GM12878 (cell line): ENCODE measurements at regions not wholly inside any gene's neighbourhood (a gene's known extent, or its start where the extent isn't known, plus 50 kb on each side); places are given as distances from the start of the nearest gene placed in this dataset.

Experiments used
- ATAC-seq: fragments of 200-7000 bp; cut with Tn5 transposase; 3 replicates; pipeline ENCODE4 v1.9.1; 2020; ENCODE audit warnings: mild to moderate bottlenecking, moderate library complexity
- BruUV-seq: library from RNA; stranded (reverse); fragments of 400-500 nt; replicated peaks from 2 replicates; lab custom pipeline; 2021; lab: Mats Ljungman, UMichigan
- CTCF ChIA-PET: fragments of 300-600 bp; sonication (Branson Sonifier 250); formaldehyde crosslinking; extraction: SDS; loops from one replicate; lab custom pipeline; 2021; ENCODE audit warnings: inconsistent platforms; lab: Yijun Ruan, JAX
- POLR2A ChIA-PET: fragments of 350-600 bp; formaldehyde crosslinking; extraction: SDS; loops from one replicate; lab custom pipeline; 2021; ENCODE audit warnings: inconsistent platforms; lab: Charles Lee
- RAD21 ChIA-PET: fragments of 300-600 bp; sonication (Branson Sonifier 250); formaldehyde crosslinking; loops from one replicate; lab custom pipeline; 2023; ENCODE audit warnings: antibody characterized with exemption; ENCODE audit not compliant: unreplicated experiment; lab: Charles Lee
- SMC1A ChIA-PET: fragments of 300-600 bp; sonication (Branson Sonifier 250); formaldehyde crosslinking; loops from one replicate; lab custom pipeline; 2023; ENCODE audit not compliant: unreplicated experiment, uncharacterized antibody; lab: Charles Lee
- DNase-seq: peaks from one replicate; pipeline ENCODE4 v3.0.0-alpha.2; 2011; ENCODE audit warnings: low read depth, low spot score
- FAIRE-seq: peaks from 3 replicates; lab custom pipeline; 2011; peaks lifted over from hg19 to GRCh38; lab: Jason Lieb, UNC
- H2AFZ ChIP-seq: 2 replicates; pipeline ENCODE4 v1.6.0; 2011; ENCODE audit warnings: low read depth, low read length, control low read depth; ENCODE audit not compliant: control insufficient read depth
- H3K27ac ChIP-seq: 2 replicates; pipeline ENCODE4 v1.5.1; 2011; ENCODE audit warnings: control low read depth; ENCODE audit not compliant: control insufficient read depth, insufficient read depth
- H3K27me3 ChIP-seq, 2 experiments: replicated peaks in 1 of 2; 2 replicates each; pipeline versions ENCODE4 v1.6.0 to v1.6.1; 2011; ENCODE audit warnings: low read length in 1 of 2; ENCODE audit not compliant: control insufficient read depth in 2 of 2, insufficient read depth in 2 of 2
- H3K36me3 ChIP-seq, 2 experiments: 2 replicates each; pipeline ENCODE4 v1.5.1; 2011; ENCODE audit warnings: low read length in 1 of 2; ENCODE audit not compliant: control insufficient read depth in 2 of 2, insufficient read depth in 2 of 2
- H3K4me1 ChIP-seq: 2 replicates; pipeline ENCODE4 v1.6.1; 2011; ENCODE audit warnings: mild to moderate bottlenecking, low read length, moderate library complexity, mixed read lengths; ENCODE audit not compliant: control insufficient read depth, insufficient read depth
- H3K4me2 ChIP-seq: 2 replicates; pipeline ENCODE4 v1.6.0; 2011; ENCODE audit warnings: control low read depth; ENCODE audit not compliant: control insufficient read depth, insufficient read depth
- H3K4me3 ChIP-seq: fragments of 200-600 bp; sonication (generic); 2 replicates; pipeline ENCODE4 v1.5.1; 2016
- H3K79me2 ChIP-seq: 2 replicates; pipeline ENCODE4 v1.6.0; 2011; ENCODE audit warnings: low read length; ENCODE audit not compliant: control insufficient read depth, insufficient read depth
- H3K9ac ChIP-seq: 2 replicates; pipeline ENCODE4 v1.8.0; 2011; ENCODE audit warnings: low read length, control low read depth, mixed read lengths; ENCODE audit not compliant: control insufficient read depth, insufficient read depth
- H3K9me3 ChIP-seq: replicated peaks from 3 replicates; pipeline ENCODE4 v1.5.1; 2011; ENCODE audit warnings: mild to moderate bottlenecking, low read length; ENCODE audit not compliant: control insufficient read depth, insufficient read depth
- H4K20me1 ChIP-seq: 2 replicates; pipeline ENCODE4 v1.6.0; 2011; ENCODE audit not compliant: control insufficient read depth, insufficient read depth
- BCLAF1 ChIP-seq: fragments of 450-650 bp; IDR thresholded peaks from 2 replicates; pipeline ENCODE4 v1.6.1; 2017; ENCODE audit warnings: antibody characterized with exemption, mild to moderate bottlenecking, moderate library complexity
- BHLHE40 ChIP-seq, 2 experiments: fragments of 450-650 bp in 1 of 2; IDR thresholded peaks; 2 replicates each; pipeline ENCODE4 v1.6.1; 2011 to 2017; ENCODE audit warnings: low read depth in 2 of 2, borderline replicate concordance in 1 of 2, improper control_type of control experiment in 1 of 2, low read length in 1 of 2, mild to moderate bottlenecking in 1 of 2
- E2F8 ChIP-seq: fragments of 450-650 bp; IDR thresholded peaks from 2 replicates; pipeline ENCODE4 v1.6.1; 2018; ENCODE audit warnings: mild to moderate bottlenecking, low read depth, moderate library complexity; ENCODE audit not compliant: partially characterized antibody
- EP300 ChIP-seq, 2 experiments: fragments of 150-350 bp in 1 of 2; IDR thresholded peaks; 2 replicates each; pipeline ENCODE4 v1.6.1; 2011 to 2012; ENCODE audit warnings: low read depth in 2 of 2, low read length in 2 of 2, borderline replicate concordance in 1 of 2, improper control_type of control experiment in 1 of 2, inconsistent platforms in 1 of 2; ENCODE audit not compliant: control insufficient read depth in 1 of 2
- FOS ChIP-seq: IDR thresholded peaks from 3 replicates; pipeline ENCODE4 v1.6.1; 2011; ENCODE audit warnings: borderline replicate concordance; ENCODE audit not compliant: insufficient read length; ENCODE audit errors: extremely low read depth
- HDGF ChIP-seq: fragments of 450-650 bp; IDR thresholded peaks from 2 replicates; pipeline ENCODE4 v1.6.1; 2016; ENCODE audit warnings: antibody characterized with exemption
- MAX ChIP-seq: IDR thresholded peaks from 2 replicates; pipeline ENCODE4 v1.6.1; 2012; ENCODE audit warnings: low read depth, low read length, improper control_type of control experiment
- MXI1 ChIP-seq: fragments of 150-350 bp; IDR thresholded peaks from 2 replicates; pipeline ENCODE4 v1.6.1; 2011; ENCODE audit warnings: low read depth, mild to moderate bottlenecking, inconsistent platforms, low read length, improper control_type of control experiment
- NBN ChIP-seq: fragments of 450-650 bp; IDR thresholded peaks from 2 replicates; pipeline ENCODE4 v1.6.1; 2016
- PKNOX1 ChIP-seq: fragments of 450-650 bp; IDR thresholded peaks from 2 replicates; pipeline ENCODE4 v1.6.1; 2016; ENCODE audit warnings: mild to moderate bottlenecking
- POLR2AphosphoS2 ChIP-seq: IDR thresholded peaks from 2 replicates; pipeline ENCODE4 v1.6.1; 2011; ENCODE audit warnings: low read depth, mild to moderate bottlenecking, low read length, improper control_type of control experiment, moderate library complexity
- RCOR1 ChIP-seq: conservative IDR thresholded peaks from 2 replicates; pipeline ENCODE4 v1.6.1; 2012; ENCODE audit warnings: low read depth, low read length, improper control_type of control experiment
- SUZ12 ChIP-seq: fragments of 200-600 bp; sonication (generic); IDR thresholded peaks from one replicate; pipeline ENCODE4 v1.6.1; 2018; ENCODE audit warnings: antibody characterized with exemption, mild to moderate bottlenecking; ENCODE audit not compliant: unreplicated experiment
- YY1 ChIP-seq: IDR thresholded peaks from 2 replicates; pipeline ENCODE4 v1.6.1; 2011; ENCODE audit warnings: low read depth, mild to moderate bottlenecking, low read length
- WGBS: methylation state at CpG from one replicate; pipeline ENCODE4 v1.1.6; 2016; ENCODE audit warnings: low lambda C conversion rate; ENCODE audit not compliant: insufficient replicate concordance, insufficient coverage; ENCODE audit errors: missing lambda C conversion rate; 5-methylcytosine and 5-hydroxymethylcytosine counted together
- in situ Hi-C: fragments of 300-500 bp; cut with MboI; formaldehyde crosslinking; loops from 9 replicates; pipeline ENCODE4 v1.14.3; 2018; ENCODE audit warnings: mixed read lengths
- intact Hi-C: fragments of 100-400 bp; cut with micrococcal nuclease; formaldehyde crosslinking; loops from one replicate; pipeline ENCODE4 v1.14.2; 2022; ENCODE audit not compliant: unreplicated experiment

GRCh38 chr12:84174115-84174514 lies 738.5 kb downstream of the SLC6A15 start:
- Histone ChIP-seq H3K4me3 (no peak overlapping the region), H3K27ac (no peak overlapping the region), H3K4me1 (no peaks in the 10 kb centered on the region), H3K9ac (no peak overlapping the region), H2AFZ (no peak overlapping the region), H4K20me1 (no peaks in the 10 kb centered on the region), H3K9me3 (no peaks in the 10 kb centered on the region), H3K27me3 (no peaks in the 10 kb centered on the region), H3K79me2 (no peaks in the 10 kb centered on the region), H3K36me3 (no peaks in the 10 kb centered on the region), H3K4me2 (no peak overlapping the region)
- in situ Hi-C loops (no loop called here), intact Hi-C loops (no loop called here)
- ChIA-PET CTCF (no interaction called here), SMC1A (no interaction called here), POLR2A (no interaction called here), RAD21 (no interaction called here)
- DNase-seq = no peak
- 1% methylated on average over 5 of the region's 5 CpGs for WGBS
- FAIRE-seq = no peak
- no TSS peak for BruUV-seq
- no peak for ATAC-seq
- TF ChIP-seq E2F8 (no peak), EP300 (IDR thresholded peaks at IDR 0.05; ENCODE audit: borderline replicate concordance in 1 of 2, control insufficient read depth in 1 of 2, low read depth in 2 of 2, low read length in 2 of 2) (no peak), POLR2AphosphoS2 (no peak), FOS (no peak), NBN (no peak), RCOR1 (no peak), SUZ12 (no peak), BHLHE40 (IDR thresholded peaks at IDR 0.05; ENCODE audit: borderline replicate concordance in 1 of 2, low read depth in 2 of 2, low read length in 1 of 2) (no peak), BCLAF1 (no peak), HDGF (no peak), PKNOX1 (no peak), MXI1 (no peak), YY1 (no peak), MAX (no peak)
